ENCODE measurements at regions not wholly inside any gene's neighbourhood (a gene's known extent, or its start where the extent isn't known, plus 50 kb on each side); places are given as distances from the start of the nearest gene placed in this dataset.

GRCh38 chr20:23932256-23932655 is 52.7 kb upstream of the CST5 start:
- no peak for FAIRE-seq
- Histone ChIP-seq H3K36me3 (ENCODE audit: control insufficient read depth in 2 of 2, insufficient read depth in 2 of 2, low read length in 1 of 2) (no peaks in the 10 kb centered on the region), H2AFZ (ENCODE audit: control insufficient read depth, low read depth, low read length) (no peak overlapping the region), H3K27me3 (replicated peaks in 1 of 2; ENCODE audit: control insufficient read depth in 2 of 2, insufficient read depth in 2 of 2, low read length in 1 of 2) (no peaks in the 10 kb centered on the region), H3K9me3 (replicated peaks; ENCODE audit: control insufficient read depth, insufficient read depth, low read length) (no peaks in the 10 kb centered on the region), H3K9ac (ENCODE audit: control insufficient read depth, insufficient read depth, low read length) (no peak overlapping the region), H3K79me2 (ENCODE audit: control insufficient read depth, insufficient read depth, low read length) (no peaks in the 10 kb centered on the region), H4K20me1 (ENCODE audit: control insufficient read depth, insufficient read depth) (no peaks in the 10 kb centered on the region), H3K27ac (ENCODE audit: control insufficient read depth, insufficient read depth) (no peak overlapping the region), H3K4me3 (no peak overlapping the region), H3K4me1 (ENCODE audit: control insufficient read depth, insufficient read depth, low read length) (no peaks in the 10 kb centered on the region), H3K4me2 (ENCODE audit: control insufficient read depth, insufficient read depth) (no peak overlapping the region)
- RAD21 ChIA-PET (ENCODE audit: unreplicated experiment) = no interaction called here
- WGBS (ENCODE audit: insufficient coverage, insufficient replicate concordance, low lambda C conversion rate, missing lambda C conversion rate) = 0% methylated on average over 2 of the region's 2 CpGs
- TF ChIP-seq ATF2 (IDR thresholded peaks at IDR 0.05; ENCODE audit: low read length) = no peak
- no TSS peak for BruUV-seq (replicated peaks)
- intact Hi-C loops (cut with micrococcal nuclease; ENCODE audit: unreplicated experiment) = no loop called here
- POLR2A ChIA-PET = no interaction called here
- CTCF ChIA-PET = no interaction called here
- no peak for ATAC-seq
- no peak for DNase-seq (ENCODE audit: low read depth, low spot score)
- in situ Hi-C loops (cut with MboI) = loop anchor here (25.0 kb wide), 1 partner anchor 980 kb away; no protein-coding TSS in a partner anchor
- SMC1A ChIA-PET (ENCODE audit: uncharacterized antibody, unreplicated experiment) = no interaction called here

All from GM12878 (cell line).